Liver (tissue), 7 donors: ENCODE measurements at regions not wholly inside any gene's neighbourhood (a gene's known extent, or its start where the extent isn't known, plus 50 kb on each side); places are given as distances from the start of the nearest gene placed in this dataset.

Experiments used
- DNase-seq: peaks from one replicate; pipeline ENCODE4 v3.0.0-alpha.2; 2017; ENCODE audit warnings: low spot score
- H3K27ac ChIP-seq, 2 donors: one replicate each; pipeline ENCODE4 v1.7.0; 2013; ENCODE audit warnings: inconsistent platforms in 2 of 2, low read length in 2 of 2, control low read depth in 1 of 2, low read depth in 1 of 2, mild to moderate bottlenecking in 1 of 2
- H3K27me3 ChIP-seq, 4 donors: one replicate each; pipeline versions ENCODE4 v1.6.1 to v1.7.0; 2013; ENCODE audit warnings: low read length in 3 of 4, inconsistent platforms in 1 of 4, mild to moderate bottlenecking in 1 of 4, moderate library complexity in 1 of 4; ENCODE audit not compliant: control insufficient read depth in 4 of 4, insufficient read depth in 4 of 4
- H3K36me3 ChIP-seq, 4 donors: one replicate each; pipeline versions ENCODE4 v1.6.1 to v1.7.0; 2013; ENCODE audit warnings: low read length in 3 of 4, mild to moderate bottlenecking in 3 of 4, low read depth in 1 of 4, moderate library complexity in 1 of 4; ENCODE audit not compliant: control insufficient read depth in 4 of 4, insufficient read depth in 3 of 4
- H3K4me1 ChIP-seq, 4 donors: one replicate each; pipeline versions ENCODE4 v1.6.1 to v1.7.0; 2013; ENCODE audit warnings: low read length in 3 of 4, mild to moderate bottlenecking in 3 of 4, moderate library complexity in 1 of 4; ENCODE audit not compliant: control insufficient read depth in 4 of 4, insufficient read depth in 4 of 4
- H3K4me3 ChIP-seq, 3 donors: one replicate each; pipeline versions ENCODE4 v1.6.1 to v1.7.0; 2013; ENCODE audit warnings: low read length in 3 of 3, control low read depth in 1 of 3, low read depth in 1 of 3, mild to moderate bottlenecking in 1 of 3
- H3K9ac ChIP-seq, 2 donors: one replicate each; pipeline ENCODE4 v1.7.0; 2013; ENCODE audit warnings: low read length in 2 of 2, mild to moderate bottlenecking in 2 of 2, moderate library complexity in 2 of 2, control low read depth in 1 of 2, low read depth in 1 of 2
- H3K9me3 ChIP-seq, 4 donors: one replicate each; pipeline versions ENCODE4 v1.6.1 to v1.7.0; 2013; ENCODE audit warnings: low read length in 3 of 4; ENCODE audit not compliant: control insufficient read depth in 4 of 4
- ATF3 ChIP-seq: IDR thresholded peaks from 2 replicates; pipeline ENCODE4 v1.6.1; 2016; ENCODE audit warnings: antibody characterized with exemption
- EGR1 ChIP-seq, 2 donors: IDR thresholded peaks; 2 replicates each; pipeline ENCODE4 v1.6.1; 2016 to 2018; ENCODE audit warnings: antibody characterized with exemption in 2 of 2, low read depth in 2 of 2
- FOXA1 ChIP-seq: IDR thresholded peaks from 2 replicates; pipeline ENCODE4 v1.6.1; 2016; ENCODE audit warnings: antibody characterized with exemption
- FOXA2 ChIP-seq: IDR thresholded peaks from 2 replicates; pipeline ENCODE4 v1.6.1; 2016; ENCODE audit warnings: antibody characterized with exemption
- HNF4A ChIP-seq, 2 donors: conservative IDR thresholded peaks; 2 replicates each; pipeline ENCODE4 v1.6.1; 2016; ENCODE audit warnings: antibody characterized with exemption in 2 of 2, mild to moderate bottlenecking in 2 of 2
- JUND ChIP-seq, 2 donors: IDR thresholded peaks; 2 replicates each; pipeline ENCODE4 v1.6.1; 2016; ENCODE audit warnings: antibody characterized with exemption in 2 of 2
- MAX ChIP-seq: IDR thresholded peaks from 2 replicates; pipeline ENCODE4 v1.6.1; 2016; ENCODE audit warnings: antibody characterized with exemption
- NR2F2 ChIP-seq: IDR thresholded peaks from 2 replicates; pipeline ENCODE4 v1.6.1; 2016; ENCODE audit warnings: antibody characterized with exemption
- RAD21 ChIP-seq, 2 donors: IDR thresholded peaks; 2 replicates each; pipeline ENCODE4 v1.6.1; 2016; ENCODE audit warnings: antibody characterized with exemption in 2 of 2, mild to moderate bottlenecking in 2 of 2
- REST ChIP-seq: IDR thresholded peaks from 2 replicates; pipeline ENCODE4 v1.6.1; 2016; ENCODE audit warnings: antibody characterized with exemption, mild to moderate bottlenecking
- RXRA ChIP-seq, 2 donors: IDR thresholded peaks; 2 replicates each; pipeline ENCODE4 v1.6.1; 2017 to 2018; ENCODE audit warnings: antibody characterized with exemption in 2 of 2, mild to moderate bottlenecking in 1 of 2
- TAF1 ChIP-seq: conservative IDR thresholded peaks from 2 replicates; pipeline ENCODE4 v1.6.1; 2016; ENCODE audit warnings: antibody characterized with exemption, mild to moderate bottlenecking
- YY1 ChIP-seq: IDR thresholded peaks from 2 replicates; pipeline ENCODE4 v1.6.1; 2016; ENCODE audit warnings: antibody characterized with exemption, mild to moderate bottlenecking
- ZBTB33 ChIP-seq: IDR thresholded peaks from 2 replicates; pipeline ENCODE4 v1.6.1; 2016; ENCODE audit warnings: antibody characterized with exemption
- WGBS: extraction: QIAGEN DNeasy Blood & Tissue Kit; methylation state at CpG from one replicate; pipeline ENCODE4 v1.1.7; 2013; 5-methylcytosine and 5-hydroxymethylcytosine counted together
- donor health status: healthy.
- donor health status: healthy.
- donor health status: healthy.
- donor health status: healthy.

- no peak for TF ChIP-seq TAF1
- TF ChIP-seq RXRA (IDR thresholded peaks at IDR 0.05), result no peak
- TF ChIP-seq MAX, result no peak
- no peak for TF ChIP-seq FOXA1
- TF ChIP-seq ZBTB33, result no peak
These were observed 214.1 kb downstream of the FAM76B start (continued) for GRCh38 chr11:95575517-95575916.

GRCh38 chr11:95571718-95572260 is 217.8 kb downstream of the FAM76B start:
- no peak overlapping the region for H3K27ac ChIP-seq
- peaks cover 0 to 3% (median 0%) of the 10 kb centered on the region in 4 donors for H3K4me1 ChIP-seq
- H3K36me3 ChIP-seq, result no peaks in the 10 kb centered on the region
- no peak for DNase-seq
- no peak for TF ChIP-seq EGR1 (IDR thresholded peaks at IDR 0.05; ENCODE audit: low read depth in 2 of 2)
- no peak for TF ChIP-seq HNF4A (conservative IDR thresholded peaks at IDR 0.05)
- no peak for TF ChIP-seq FOXA2
- TF ChIP-seq RAD21 (IDR thresholded peaks at IDR 0.05), result no peak
- TF ChIP-seq JUND (IDR thresholded peaks at IDR 0.05), result no peak
- TF ChIP-seq ZBTB33, result no peak
- no peak for TF ChIP-seq NR2F2
- no peak overlapping the region for H3K4me3 ChIP-seq
- no peaks in the 10 kb centered on the region for H3K27me3 ChIP-seq
- WGBS, result 41% methylated on average over 2 of the region's 2 CpGs
- H3K9ac ChIP-seq, result no peak overlapping the region
- H3K9me3 ChIP-seq, result peaks cover 0 to 5% (median 0%) of the 10 kb centered on the region in 4 donors

- no peaks in the 10 kb centered on the region for H3K27me3 ChIP-seq
- H3K9me3 ChIP-seq, result peaks cover 0 to 5% (median 0%) of the 10 kb centered on the region in 4 donors
- no peak overlapping the region for H3K9ac ChIP-seq
- H3K4me3 ChIP-seq, result no peak overlapping the region
- TF ChIP-seq HNF4A (conservative IDR thresholded peaks at IDR 0.05) (no peak), YY1 (no peak), ATF3 (no peak), MAX (no peak), REST (no peak), FOXA2 (no peak)
- H3K27ac ChIP-seq, result no peak overlapping the region
- H3K4me1 ChIP-seq, result peaks cover 0 to 3% (median 0%) of the 10 kb centered on the region in 4 donors
- DNase-seq, result no peak
- H3K36me3 ChIP-seq, result no peaks in the 10 kb centered on the region
- WGBS, result over 99% methylated on average over 2 of the region's 2 CpGs
These were observed 218.7 kb downstream of the FAM76B start for GRCh38 chr11:95570845-95571244.
